MM.1S (cell line): ENCODE measurements at regions not wholly inside any gene's neighbourhood (a gene's known extent, or its start where the extent isn't known, plus 50 kb on each side); places are given as distances from the start of the nearest gene placed in this dataset.

Experiments used
- CTCF ChIP-seq: fragments of 300-600 bp; sonication (generic); IDR thresholded peaks from 2 replicates; pipeline ENCODE4 v1.5.1; 2016; ENCODE audit warnings: antibody characterized with exemption, low read length, mixed read lengths
- EZH2 ChIP-seq: fragments of 300-600 bp; sonication (generic); optimal IDR thresholded peaks from 2 replicates; pipeline ENCODE3; 2017; ENCODE audit warnings: low read depth, mild to moderate bottlenecking, antibody characterized with exemption, low read length, mixed read lengths
- EZH2phosphoT487 ChIP-seq: fragments of 300-600 bp; sonication (generic); IDR thresholded peaks from 2 replicates; pipeline ENCODE4 v1.6.1; 2018; ENCODE audit warnings: antibody characterized with exemption, low read length

- no peak for TF ChIP-seq CTCF
- TF ChIP-seq EZH2: no peak
- TF ChIP-seq EZH2phosphoT487: no peak
Measured at GRCh38 chr12:126506426-126507182, 1441.4 kb downstream of the AACS start.
